Ishikawa (cell line): ENCODE measurements at regions not wholly inside any gene's neighbourhood (a gene's known extent, or its start where the extent isn't known, plus 50 kb on each side); places are given as distances from the start of the nearest gene placed in this dataset.
A peak's percentile ranks its signal among the peaks of the same experiment; 100 is the strongest.

Experiments
- CEBPB ChIP-seq: IDR thresholded peaks from 2 replicates; pipeline ENCODE4 v1.6.1; 2012
- CREB1 ChIP-seq: IDR thresholded peaks from 2 replicates; pipeline ENCODE4 v1.6.1; 2012; ENCODE audit warnings: low read depth
- EGR1 ChIP-seq: IDR thresholded peaks from 2 replicates; pipeline ENCODE4 v1.6.1; 2012
- EP300 ChIP-seq: IDR thresholded peaks from 2 replicates; pipeline ENCODE4 v1.6.1; 2012; ENCODE audit warnings: borderline replicate concordance
- FOXM1 ChIP-seq: IDR thresholded peaks from 2 replicates; pipeline ENCODE4 v1.6.1; 2012; ENCODE audit warnings: low read depth, borderline replicate concordance
- NFIC ChIP-seq: IDR thresholded peaks from 2 replicates; pipeline ENCODE4 v1.6.1; 2012
- RAD21 ChIP-seq: IDR thresholded peaks from 2 replicates; pipeline ENCODE4 v1.6.1; 2012; ENCODE audit warnings: low read depth
- TAF1 ChIP-seq: IDR thresholded peaks from 2 replicates; pipeline ENCODE4 v1.6.1; 2012; ENCODE audit warnings: low read depth, mild to moderate bottlenecking
- TCF12 ChIP-seq: IDR thresholded peaks from 2 replicates; pipeline ENCODE4 v1.6.1; 2012; ENCODE audit warnings: low read depth
- TEAD4 ChIP-seq: IDR thresholded peaks from 2 replicates; pipeline ENCODE4 v1.6.1; 2012
- YY1 ChIP-seq: IDR thresholded peaks from 2 replicates; pipeline ENCODE4 v1.6.1; 2012; ENCODE audit warnings: low read depth
- ZBTB7A ChIP-seq: IDR thresholded peaks from 2 replicates; pipeline ENCODE4 v1.6.1; 2012; ENCODE audit warnings: low read depth
- TF ChIP-seq, protein P1 (sequence below): IDR thresholded peaks from 2 replicates; pipeline ENCODE4 v1.6.1; 2012
- TF ChIP-seq, protein P2 (sequence below): IDR thresholded peaks from 2 replicates; pipeline ENCODE4 v1.6.1; 2012
- TF ChIP-seq, protein P3 (sequence below): IDR thresholded peaks from 2 replicates; pipeline ENCODE4 v1.6.1; 2012; ENCODE audit warnings: low read depth, mild to moderate bottlenecking

DNA sequence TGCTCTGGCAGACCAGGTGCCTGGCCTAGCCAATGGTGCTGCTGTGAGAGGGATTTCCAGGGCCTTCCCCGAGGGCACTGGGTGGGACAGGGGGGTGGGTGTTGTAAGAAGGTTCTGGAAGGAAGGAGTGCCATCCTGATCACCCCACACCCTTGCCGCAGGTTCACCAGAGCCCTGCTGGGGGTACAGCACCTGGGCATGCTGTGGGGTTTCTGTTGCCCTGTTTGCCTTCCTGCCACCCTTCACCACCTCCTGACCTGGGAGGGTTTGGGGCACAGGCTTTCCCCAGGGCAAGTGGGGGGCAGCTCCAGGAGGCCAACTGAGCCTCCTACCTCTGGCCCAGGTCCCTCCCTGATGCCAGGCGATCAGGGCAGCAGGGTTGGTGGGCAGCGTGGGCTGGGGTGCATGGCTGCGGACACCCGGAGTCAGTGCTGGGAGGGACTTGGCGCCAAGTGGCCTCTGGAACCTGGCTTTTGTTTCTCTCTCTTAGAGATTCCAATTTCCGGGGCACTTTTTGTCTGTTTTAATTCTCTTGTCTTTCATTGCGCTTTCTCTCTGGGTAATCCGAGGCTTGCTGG, 318.8 kb downstream of the PTPRU start:
- TF ChIP-seq RAD21, result no peak
- TF ChIP-seq CEBPB, result no peak
- TF ChIP-seq NFIC, result no peak
- TF ChIP-seq TCF12, result no peak
- no peak for TF ChIP-seq FOXM1
- no peak for TF ChIP-seq ZBTB7A
- TF ChIP-seq, protein P1, sequence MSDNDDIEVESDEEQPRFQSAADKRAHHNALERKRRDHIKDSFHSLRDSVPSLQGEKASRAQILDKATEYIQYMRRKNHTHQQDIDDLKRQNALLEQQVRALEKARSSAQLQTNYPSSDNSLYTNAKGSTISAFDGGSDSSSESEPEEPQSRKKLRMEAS, result no peak
- no peak for TF ChIP-seq TEAD4
- no peak for TF ChIP-seq YY1
- TF ChIP-seq EGR1, result no peak
- TF ChIP-seq CREB1, result no peak

DNA sequence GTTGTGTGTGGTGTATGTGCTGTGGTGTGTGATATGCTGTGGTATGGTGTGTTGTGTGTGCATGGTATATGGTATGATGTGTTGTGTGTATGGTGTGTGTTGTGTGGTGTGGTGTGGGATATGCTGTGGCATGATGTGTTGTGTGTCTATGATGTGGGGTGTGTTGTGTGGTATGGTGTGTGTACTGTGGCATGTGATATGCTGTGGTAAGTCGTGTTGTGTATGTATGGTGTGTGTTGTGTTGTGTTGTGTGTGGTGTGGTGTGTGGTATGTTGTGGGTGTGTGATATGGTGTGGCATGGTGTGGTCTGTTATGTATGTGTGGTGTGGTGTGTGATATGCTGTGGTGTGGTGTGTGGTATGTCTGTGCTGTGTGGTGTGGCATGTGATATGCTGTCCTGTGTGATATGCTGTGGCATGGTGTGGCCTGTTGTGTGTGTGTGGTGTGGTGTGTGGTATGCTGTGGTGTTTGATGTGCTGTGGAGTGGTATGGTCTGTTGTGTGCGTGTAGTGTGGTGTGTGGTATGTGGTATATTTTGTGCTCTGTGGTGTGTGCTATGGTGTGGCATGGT, 318.0 kb downstream of the PTPRU start:
- TF ChIP-seq, protein P2, sequence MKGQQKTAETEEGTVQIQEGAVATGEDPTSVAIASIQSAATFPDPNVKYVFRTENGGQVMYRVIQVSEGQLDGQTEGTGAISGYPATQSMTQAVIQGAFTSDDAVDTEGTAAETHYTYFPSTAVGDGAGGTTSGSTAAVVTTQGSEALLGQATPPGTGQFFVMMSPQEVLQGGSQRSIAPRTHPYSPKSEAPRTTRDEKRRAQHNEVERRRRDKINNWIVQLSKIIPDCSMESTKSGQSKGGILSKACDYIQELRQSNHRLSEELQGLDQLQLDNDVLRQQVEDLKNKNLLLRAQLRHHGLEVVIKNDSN, result no peak
- TF ChIP-seq, protein P3, sequence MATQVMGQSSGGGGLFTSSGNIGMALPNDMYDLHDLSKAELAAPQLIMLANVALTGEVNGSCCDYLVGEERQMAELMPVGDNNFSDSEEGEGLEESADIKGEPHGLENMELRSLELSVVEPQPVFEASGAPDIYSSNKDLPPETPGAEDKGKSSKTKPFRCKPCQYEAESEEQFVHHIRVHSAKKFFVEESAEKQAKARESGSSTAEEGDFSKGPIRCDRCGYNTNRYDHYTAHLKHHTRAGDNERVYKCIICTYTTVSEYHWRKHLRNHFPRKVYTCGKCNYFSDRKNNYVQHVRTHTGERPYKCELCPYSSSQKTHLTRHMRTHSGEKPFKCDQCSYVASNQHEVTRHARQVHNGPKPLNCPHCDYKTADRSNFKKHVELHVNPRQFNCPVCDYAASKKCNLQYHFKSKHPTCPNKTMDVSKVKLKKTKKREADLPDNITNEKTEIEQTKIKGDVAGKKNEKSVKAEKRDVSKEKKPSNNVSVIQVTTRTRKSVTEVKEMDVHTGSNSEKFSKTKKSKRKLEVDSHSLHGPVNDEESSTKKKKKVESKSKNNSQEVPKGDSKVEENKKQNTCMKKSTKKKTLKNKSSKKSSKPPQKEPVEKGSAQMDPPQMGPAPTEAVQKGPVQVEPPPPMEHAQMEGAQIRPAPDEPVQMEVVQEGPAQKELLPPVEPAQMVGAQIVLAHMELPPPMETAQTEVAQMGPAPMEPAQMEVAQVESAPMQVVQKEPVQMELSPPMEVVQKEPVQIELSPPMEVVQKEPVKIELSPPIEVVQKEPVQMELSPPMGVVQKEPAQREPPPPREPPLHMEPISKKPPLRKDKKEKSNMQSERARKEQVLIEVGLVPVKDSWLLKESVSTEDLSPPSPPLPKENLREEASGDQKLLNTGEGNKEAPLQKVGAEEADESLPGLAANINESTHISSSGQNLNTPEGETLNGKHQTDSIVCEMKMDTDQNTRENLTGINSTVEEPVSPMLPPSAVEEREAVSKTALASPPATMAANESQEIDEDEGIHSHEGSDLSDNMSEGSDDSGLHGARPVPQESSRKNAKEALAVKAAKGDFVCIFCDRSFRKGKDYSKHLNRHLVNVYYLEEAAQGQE, result no peak

DNA sequence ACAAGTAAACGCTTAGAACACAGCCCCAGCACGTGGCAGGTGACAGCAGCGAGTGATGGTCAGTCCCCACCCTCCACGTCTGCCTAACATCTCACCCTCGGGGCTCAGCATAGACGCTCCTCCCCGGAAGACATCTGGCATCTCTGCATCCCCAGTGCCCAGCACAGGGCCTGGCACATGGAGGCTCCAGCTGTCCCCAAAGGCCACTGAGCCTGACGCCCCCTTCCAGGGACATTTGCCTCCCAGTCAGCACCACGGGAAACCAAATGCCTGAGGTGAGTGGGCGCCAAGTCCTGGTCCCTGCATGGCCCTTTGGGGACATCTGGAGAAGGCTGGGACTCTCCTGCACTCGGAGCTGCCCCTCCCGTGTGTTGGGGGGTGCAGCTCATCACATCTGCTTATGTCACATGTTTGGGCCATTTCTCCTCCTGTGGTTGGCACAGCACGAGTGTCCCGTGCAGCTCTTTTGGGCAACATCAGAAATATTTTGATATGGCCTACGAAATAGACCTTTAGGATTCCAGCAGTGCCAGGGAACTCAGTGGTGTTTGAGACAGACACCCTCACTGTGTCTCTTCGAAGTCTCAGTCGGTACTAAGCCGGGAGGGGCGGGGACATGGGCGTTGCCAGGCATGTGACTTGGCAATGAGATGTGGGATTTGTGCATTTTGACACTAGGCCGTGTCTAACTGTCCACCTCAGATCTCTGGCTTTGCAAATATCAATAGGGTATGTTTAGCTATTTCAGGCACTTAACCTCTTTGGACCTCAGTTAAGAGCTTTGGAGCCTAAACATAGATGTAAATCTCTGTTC, 315.0 kb downstream of the PTPRU start:
- no peak for TF ChIP-seq YY1
- TF ChIP-seq, protein P1, result no peak
- TF ChIP-seq NFIC, result no peak
- no peak for TF ChIP-seq CREB1
- TF ChIP-seq TEAD4, result no peak
- TF ChIP-seq RAD21, result no peak
- TF ChIP-seq EGR1, result no peak
- no peak for TF ChIP-seq FOXM1

DNA sequence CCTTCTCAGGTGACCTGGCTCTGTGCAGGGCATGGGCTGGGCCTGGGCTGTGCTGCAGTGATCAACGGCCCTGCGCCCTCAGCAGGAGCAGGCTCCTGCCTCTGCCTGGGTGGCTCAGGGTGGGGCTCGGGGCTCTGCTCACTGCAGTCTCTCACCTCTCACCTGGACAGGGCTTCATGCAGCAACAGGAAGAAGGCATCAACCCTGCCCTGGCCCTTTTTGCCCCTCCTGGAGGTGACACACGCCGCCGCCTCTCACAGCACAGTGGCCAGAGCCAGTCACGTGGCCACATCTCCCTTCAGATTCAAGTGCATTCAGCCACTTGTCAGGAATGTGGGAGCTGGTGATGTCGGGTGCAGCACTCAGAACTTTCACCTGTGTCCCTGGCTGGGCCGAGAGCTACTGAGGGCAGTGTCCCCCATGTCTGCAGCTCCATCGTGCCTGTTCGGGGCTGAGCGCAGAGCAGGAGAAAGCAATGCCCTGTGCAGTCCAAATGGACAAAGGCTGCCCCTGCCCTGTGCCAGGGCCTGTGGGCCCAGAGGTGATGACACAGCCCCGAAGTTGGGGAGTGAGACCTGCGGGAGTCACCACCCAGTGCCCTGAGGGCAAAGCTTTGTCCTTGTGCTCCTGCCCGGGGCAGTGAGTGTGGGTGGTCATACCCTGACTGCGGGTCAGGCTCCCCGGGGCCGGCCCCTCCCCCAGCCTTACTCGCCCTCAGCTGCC, 314.0 kb downstream of the PTPRU start:
- no peak for TF ChIP-seq EGR1
- TF ChIP-seq, protein P1, result no peak
- TF ChIP-seq FOXM1, result no peak
- no peak for TF ChIP-seq YY1
- TF ChIP-seq, protein P2, result peak; percentile 87
- no peak for TF ChIP-seq TCF12
- no peak for TF ChIP-seq RAD21
- TF ChIP-seq TAF1, result no peak

DNA sequence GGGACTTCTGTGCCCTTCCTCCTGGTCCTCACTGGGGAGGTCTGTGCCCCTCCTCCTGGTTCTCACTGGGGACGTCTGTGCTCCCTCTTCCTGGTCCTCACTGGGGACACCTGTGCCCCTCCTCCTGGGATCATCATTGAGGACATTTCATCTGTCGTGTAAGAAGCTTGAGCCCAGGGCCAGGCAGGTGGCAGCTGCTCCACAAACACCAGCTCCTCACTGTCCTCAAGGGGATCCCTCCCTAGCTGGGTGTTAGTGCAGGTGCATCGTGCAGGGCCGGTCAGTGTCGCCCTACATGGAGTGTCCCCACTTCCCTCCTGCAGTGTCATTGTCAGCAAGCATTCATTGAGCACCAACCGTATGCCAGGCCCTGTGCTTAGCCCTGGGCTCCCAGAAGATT, 312.7 kb downstream of the PTPRU start:
- no peak for TF ChIP-seq EGR1
- TF ChIP-seq TAF1, result no peak
- no peak for TF ChIP-seq TCF12
- no peak for TF ChIP-seq YY1
- no peak for TF ChIP-seq ZBTB7A
- TF ChIP-seq RAD21, result no peak
- TF ChIP-seq, protein P3, result no peak
- TF ChIP-seq EP300, result no peak
- no peak for TF ChIP-seq CEBPB
- TF ChIP-seq, protein P1, result no peak
- TF ChIP-seq, protein P2, result no peak
- TF ChIP-seq TEAD4, result no peak
